Omental fat pad (tissue), 3 donors: ENCODE measurements at regions not wholly inside any gene's neighbourhood (a gene's known extent, or its start where the extent isn't known, plus 50 kb on each side); places are given as distances from the start of the nearest gene placed in this dataset.
A peak's percentile ranks its signal among the peaks of the same experiment; 100 is the strongest.

Experiments used
- ATAC-seq: fragments of 150-250 bp; one replicate; pipeline ENCODE4 v1.9.1; 2016; ENCODE audit warnings: mild to moderate bottlenecking, moderate library complexity; ENCODE audit not compliant: low FRiP score
- DNase-seq: peaks from one replicate; pipeline ENCODE4 v3.0.0-alpha.2; 2019; ENCODE audit warnings: low spot score
- TF ChIP-seq, protein P1 (sequence below), 3 donors: fragments of 450-650 bp; IDR thresholded peaks; one replicate each; pipeline ENCODE4 v1.5.1; 2016 to 2017; ENCODE audit warnings: antibody characterized with exemption in 3 of 3, mild to moderate bottlenecking in 3 of 3, moderate library complexity in 2 of 3

DNA sequence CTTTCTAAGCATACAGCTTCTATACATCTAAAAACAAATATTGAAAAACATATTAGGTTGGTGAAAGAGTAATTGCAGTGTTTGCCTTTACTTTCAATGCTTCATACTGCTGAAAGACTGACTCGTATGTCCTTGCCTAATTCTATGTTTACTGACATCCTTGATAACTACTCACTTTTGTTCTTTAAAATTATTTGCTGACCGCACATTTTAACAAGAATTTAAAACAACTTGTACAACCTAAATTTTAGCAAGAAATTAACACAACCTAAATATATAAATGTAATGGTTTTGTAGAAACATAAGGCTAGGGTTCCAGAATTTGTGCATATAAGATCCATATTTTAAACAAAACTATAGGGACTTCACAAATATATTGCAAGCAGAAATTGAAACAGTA is 640.2 kb upstream of the MMS22L start:
- no peak for ATAC-seq

DNA sequence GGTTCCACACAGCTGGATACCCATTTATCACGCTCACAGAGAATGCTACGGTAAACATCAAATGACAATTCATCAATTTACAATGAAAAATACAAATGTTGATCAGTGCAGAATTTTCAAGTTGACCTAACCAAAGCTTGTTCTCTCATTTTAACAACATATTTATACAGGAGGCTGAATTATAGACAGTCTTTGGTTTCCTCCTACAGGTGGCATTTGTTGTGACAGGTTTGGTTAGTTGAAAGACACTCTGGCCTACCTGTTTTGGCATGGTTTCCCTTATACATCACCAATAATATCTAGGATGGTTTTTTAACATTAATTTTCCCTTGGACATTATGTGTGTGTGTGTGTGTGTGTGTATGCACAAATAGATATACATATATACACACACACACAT is 642.5 kb upstream of the MMS22L start:
- ATAC-seq = no peak
- TF ChIP-seq, protein P1, sequence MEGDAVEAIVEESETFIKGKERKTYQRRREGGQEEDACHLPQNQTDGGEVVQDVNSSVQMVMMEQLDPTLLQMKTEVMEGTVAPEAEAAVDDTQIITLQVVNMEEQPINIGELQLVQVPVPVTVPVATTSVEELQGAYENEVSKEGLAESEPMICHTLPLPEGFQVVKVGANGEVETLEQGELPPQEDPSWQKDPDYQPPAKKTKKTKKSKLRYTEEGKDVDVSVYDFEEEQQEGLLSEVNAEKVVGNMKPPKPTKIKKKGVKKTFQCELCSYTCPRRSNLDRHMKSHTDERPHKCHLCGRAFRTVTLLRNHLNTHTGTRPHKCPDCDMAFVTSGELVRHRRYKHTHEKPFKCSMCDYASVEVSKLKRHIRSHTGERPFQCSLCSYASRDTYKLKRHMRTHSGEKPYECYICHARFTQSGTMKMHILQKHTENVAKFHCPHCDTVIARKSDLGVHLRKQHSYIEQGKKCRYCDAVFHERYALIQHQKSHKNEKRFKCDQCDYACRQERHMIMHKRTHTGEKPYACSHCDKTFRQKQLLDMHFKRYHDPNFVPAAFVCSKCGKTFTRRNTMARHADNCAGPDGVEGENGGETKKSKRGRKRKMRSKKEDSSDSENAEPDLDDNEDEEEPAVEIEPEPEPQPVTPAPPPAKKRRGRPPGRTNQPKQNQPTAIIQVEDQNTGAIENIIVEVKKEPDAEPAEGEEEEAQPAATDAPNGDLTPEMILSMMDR (IDR thresholded peaks at IDR 0.05) = no peak
- no peak for DNase-seq

More for the DNA sequence above, 640.2 kb upstream of the MMS22L start:
- TF ChIP-seq, protein P1 (IDR thresholded peaks at IDR 0.05) = no peak
- no peak for DNase-seq

DNA sequence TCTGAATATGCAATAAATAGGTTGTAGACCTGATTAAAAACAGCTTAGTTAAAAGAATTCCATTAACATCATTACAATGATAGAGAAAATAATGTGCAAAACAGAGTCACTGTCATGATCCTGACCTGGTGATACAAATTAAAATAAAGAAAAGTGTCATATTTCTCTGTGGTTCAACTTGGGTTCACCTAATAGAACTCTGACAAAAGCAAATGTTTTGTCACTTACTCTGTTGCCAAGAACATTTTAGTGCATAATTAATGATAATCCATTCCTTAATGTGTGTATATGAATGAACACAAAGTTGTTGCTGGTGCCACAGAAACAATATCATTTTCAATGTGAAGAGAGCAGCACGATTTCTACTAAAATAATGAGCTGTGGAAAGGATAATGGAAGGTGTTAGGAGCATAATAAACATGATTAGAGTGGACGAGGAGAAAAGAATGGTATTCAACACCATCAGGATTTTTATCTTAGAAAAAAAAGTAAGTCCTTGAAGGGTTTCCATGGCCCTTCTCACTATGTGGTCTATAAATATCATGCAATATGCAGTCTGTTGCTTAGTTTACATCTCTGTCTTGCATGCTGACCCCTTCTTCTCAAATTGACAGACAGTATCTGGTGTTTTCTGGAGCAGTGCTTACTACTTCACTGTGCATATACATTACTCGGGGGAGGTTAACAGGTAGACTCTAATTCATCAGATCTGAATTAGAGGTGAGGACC is 656.6 kb upstream of the MMS22L start:
- ATAC-seq = no peak
- TF ChIP-seq, protein P1 (IDR thresholded peaks at IDR 0.05) = no peak
- no peak for DNase-seq

DNA sequence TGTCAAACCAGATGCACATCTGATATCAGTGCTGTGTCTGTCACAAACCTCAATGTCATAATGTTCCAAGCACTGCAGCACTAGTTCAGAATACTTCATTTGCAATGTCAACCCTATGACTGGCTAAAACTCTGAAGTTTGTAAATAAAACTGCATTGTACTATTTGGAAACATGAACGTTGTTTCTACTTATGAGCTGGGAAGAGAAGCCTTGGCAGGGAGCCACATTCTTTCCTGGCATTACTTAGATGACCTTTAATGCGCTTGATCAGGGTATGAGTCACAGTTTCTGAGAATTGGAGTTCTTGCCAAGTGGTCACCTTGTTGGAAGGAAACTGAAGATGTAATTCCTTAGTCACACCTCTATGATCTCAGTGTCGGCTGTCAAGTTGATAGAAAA is 664.8 kb upstream of the MMS22L start:
- DNase-seq (peak; percentile 33), ATAC-seq (peak; percentile 93)
- TF ChIP-seq, protein P1 (IDR thresholded peaks at IDR 0.05) = no peak

DNA sequence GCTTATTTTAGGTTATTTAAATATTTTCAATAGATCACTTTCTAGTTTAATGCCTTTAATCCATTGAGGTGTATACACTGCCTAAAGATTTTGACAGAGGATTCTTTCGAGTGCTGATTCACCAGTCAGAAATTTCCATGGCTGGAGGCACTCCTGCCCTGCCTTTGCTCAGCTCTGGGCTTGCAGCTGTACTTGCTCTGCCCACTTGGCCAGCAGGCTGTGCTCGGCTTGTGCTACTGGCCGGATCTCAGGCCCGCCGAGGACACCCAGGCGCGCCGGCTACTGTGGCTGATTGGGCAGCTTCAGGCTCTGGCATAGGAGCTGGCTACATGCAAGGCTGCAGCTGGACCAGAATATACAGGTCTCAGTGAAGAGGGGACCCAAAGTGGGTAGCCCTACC is 675.1 kb upstream of the MMS22L start:
- ATAC-seq = peak; percentile 70
- no peak for DNase-seq
- TF ChIP-seq, protein P1 (IDR thresholded peaks at IDR 0.05) = no peak

DNA sequence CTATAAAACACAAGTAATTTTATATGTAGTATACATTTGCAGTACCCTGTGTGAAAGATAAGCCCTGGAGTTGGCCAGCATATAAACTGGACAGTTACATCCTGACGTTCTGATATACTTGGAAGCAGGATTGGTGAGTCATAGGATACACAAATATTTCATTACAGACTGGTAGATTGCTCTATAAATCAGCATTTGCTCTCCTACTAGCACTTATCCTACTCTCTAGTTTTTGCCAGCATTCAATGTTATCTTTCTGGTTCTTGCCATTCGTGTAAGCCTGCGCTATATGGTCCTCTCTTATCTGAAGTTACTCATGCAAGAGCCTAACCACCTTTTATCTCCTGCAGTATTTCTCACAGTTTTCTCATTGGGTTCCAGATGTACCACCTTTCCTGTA is 680.2 kb upstream of the MMS22L start:
- DNase-seq = no peak
- TF ChIP-seq, protein P1 (IDR thresholded peaks at IDR 0.05) = no peak
- ATAC-seq = peak; percentile 80

DNA sequence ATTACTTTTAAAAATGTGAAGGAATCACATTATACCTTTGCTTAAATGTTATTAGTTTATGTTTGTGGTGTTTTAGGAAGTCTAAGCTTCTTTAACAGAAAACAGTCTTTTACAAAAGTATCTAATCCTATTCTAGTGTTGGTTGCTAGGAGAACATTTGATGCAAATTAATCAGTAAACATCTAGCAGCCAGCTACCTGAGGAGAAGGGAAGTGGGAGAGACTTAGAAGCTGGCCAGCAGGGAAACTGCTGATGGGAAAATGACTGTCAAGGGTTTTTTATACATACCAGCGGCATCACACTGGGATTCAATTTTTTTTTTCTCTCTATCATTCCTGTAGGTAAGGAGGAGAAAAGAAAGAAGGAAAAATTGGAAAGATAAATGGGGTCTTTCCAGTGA is 686.0 kb upstream of the MMS22L start:
- DNase-seq (no peak), ATAC-seq (no peak)
- TF ChIP-seq, protein P1 (IDR thresholded peaks at IDR 0.05) = no peak
